Neural cell (in vitro differentiated cells): ENCODE measurements at regions not wholly inside any gene's neighbourhood (a gene's known extent, or its start where the extent isn't known, plus 50 kb on each side); places are given as distances from the start of the nearest gene placed in this dataset.

Experiments used
- H2AFZ ChIP-seq: fragments of 200-600, 300-800 bp; sonication (generic), shearing (Covaris generic); 2 replicates; pipeline ENCODE4 v1.6.0; 2014; ENCODE audit warnings: low read depth, mild to moderate bottlenecking, antibody characterized with exemption, low read length, moderate library complexity
- H3F3A ChIP-seq: fragments of 200-600 bp; shearing (Covaris generic); 2 replicates; pipeline ENCODE4 v1.6.1; 2016; ENCODE audit warnings: mild to moderate bottlenecking, moderate library complexity, mixed read lengths, antibody characterized with exemption, low read length; ENCODE audit not compliant: insufficient read depth, poor library complexity, severe bottlenecking
- H3K27ac ChIP-seq: fragments of 200-600, 300-800 bp; sonication (generic), shearing (Covaris generic); 2 replicates; pipeline ENCODE4 v1.5.1; 2014; ENCODE audit warnings: mild to moderate bottlenecking, low read length, moderate library complexity
- H3K27me3 ChIP-seq: fragments of 300-800, 200-600 bp; sonication (generic), shearing (Covaris generic); 2 replicates; pipeline ENCODE4 v1.6.0; 2014; ENCODE audit warnings: mild to moderate bottlenecking, low read depth, low read length, moderate library complexity; ENCODE audit not compliant: insufficient read depth
- H3K36me3 ChIP-seq: fragments of 300-800, 200-600 bp; sonication (generic), shearing (Covaris generic); 2 replicates; pipeline ENCODE4 v1.5.1; 2014; ENCODE audit warnings: mild to moderate bottlenecking, antibody characterized with exemption, low read length, moderate library complexity; ENCODE audit not compliant: insufficient read depth
- H3K4me2 ChIP-seq: fragments of 300-800, 200-600 bp; sonication (generic), shearing (Covaris generic); 2 replicates; pipeline ENCODE4 v1.6.0; 2014; ENCODE audit warnings: mild to moderate bottlenecking, low read length
- H3K4me3 ChIP-seq: fragments of 300-800, 200-600 bp; sonication (generic), shearing (Covaris generic); 2 replicates; pipeline ENCODE4 v1.5.1; 2014; ENCODE audit warnings: mild to moderate bottlenecking, low read length, moderate library complexity
- H3K79me2 ChIP-seq: fragments of 200-600 bp; shearing (Covaris generic); replicated peaks from 2 replicates; pipeline ENCODE4 v1.6.0; 2014; ENCODE audit warnings: mild to moderate bottlenecking, low read length, moderate library complexity; ENCODE audit not compliant: insufficient read depth
- H3K9ac ChIP-seq: fragments of 300-800, 200-600 bp; sonication (generic), shearing (Covaris generic); 2 replicates; pipeline ENCODE4 v1.6.1; 2016; ENCODE audit warnings: mild to moderate bottlenecking, low read length, mixed read lengths
- H3K9me2 ChIP-seq: fragments of 200-600 bp; shearing (Covaris generic); 2 replicates; pipeline ENCODE4 v1.6.1; 2016; ENCODE audit warnings: mild to moderate bottlenecking, low read length, mixed read lengths; ENCODE audit not compliant: insufficient read depth
- H3K9me3 ChIP-seq: fragments of 200-600, 300-800 bp; sonication (generic), shearing (Covaris generic); 2 replicates; pipeline ENCODE4 v1.6.1; 2016; ENCODE audit warnings: mild to moderate bottlenecking, mixed run types, low read length, moderate library complexity, mixed read lengths
- H4K20me1 ChIP-seq: fragments of 200-600 bp; shearing (Covaris generic); 2 replicates; pipeline ENCODE4 v1.6.1; 2016; ENCODE audit warnings: mild to moderate bottlenecking, mixed run types; ENCODE audit not compliant: insufficient read depth
- EP300 ChIP-seq: fragments of 450-650 bp; conservative IDR thresholded peaks from 2 replicates; pipeline ENCODE4 v1.6.1; 2014; ENCODE audit warnings: antibody characterized with exemption, mild to moderate bottlenecking, moderate library complexity; ENCODE audit not compliant: poor library complexity, severe bottlenecking
- EZH2 ChIP-seq: fragments of 200-600, 300-800 bp; shearing (Covaris generic), sonication (generic); IDR thresholded peaks from 2 replicates; pipeline ENCODE4 v1.6.1; 2014; ENCODE audit warnings: antibody characterized with exemption, low read length, borderline replicate concordance, mild to moderate bottlenecking; ENCODE audit not compliant: insufficient read depth, poor library complexity, severe bottlenecking
- MXI1 ChIP-seq: fragments of 450-650 bp; conservative IDR thresholded peaks from 2 replicates; pipeline ENCODE4 v1.6.1; 2014; ENCODE audit warnings: antibody characterized with exemption, mild to moderate bottlenecking; ENCODE audit not compliant: poor library complexity, severe bottlenecking
- POLR2AphosphoS5 ChIP-seq: IDR thresholded peaks from 2 replicates; pipeline ENCODE4 v1.6.1; 2012
- RAD21 ChIP-seq: fragments of 450-650 bp; conservative IDR thresholded peaks from 2 replicates; pipeline ENCODE4 v1.6.1; 2014; ENCODE audit warnings: antibody characterized with exemption, mild to moderate bottlenecking, moderate library complexity
- SMC3 ChIP-seq: fragments of 450-650 bp; conservative IDR thresholded peaks from 2 replicates; pipeline ENCODE4 v1.6.1; 2014; ENCODE audit warnings: antibody characterized with exemption, mild to moderate bottlenecking, moderate library complexity; ENCODE audit not compliant: poor library complexity
- TAF1 ChIP-seq: IDR thresholded peaks from 2 replicates; pipeline ENCODE4 v1.6.1; 2012; ENCODE audit warnings: low read depth
- TF ChIP-seq, protein P1 (sequence below): IDR thresholded peaks from 2 replicates; pipeline ENCODE4 v1.6.1; 2012; ENCODE audit warnings: borderline replicate concordance
- TF ChIP-seq, protein P2 (sequence below): fragments of 450-650 bp; IDR thresholded peaks from 2 replicates; pipeline ENCODE4 v1.5.1; 2014; ENCODE audit warnings: antibody characterized with exemption, mild to moderate bottlenecking, moderate library complexity; ENCODE audit not compliant: poor library complexity, severe bottlenecking

DNA sequence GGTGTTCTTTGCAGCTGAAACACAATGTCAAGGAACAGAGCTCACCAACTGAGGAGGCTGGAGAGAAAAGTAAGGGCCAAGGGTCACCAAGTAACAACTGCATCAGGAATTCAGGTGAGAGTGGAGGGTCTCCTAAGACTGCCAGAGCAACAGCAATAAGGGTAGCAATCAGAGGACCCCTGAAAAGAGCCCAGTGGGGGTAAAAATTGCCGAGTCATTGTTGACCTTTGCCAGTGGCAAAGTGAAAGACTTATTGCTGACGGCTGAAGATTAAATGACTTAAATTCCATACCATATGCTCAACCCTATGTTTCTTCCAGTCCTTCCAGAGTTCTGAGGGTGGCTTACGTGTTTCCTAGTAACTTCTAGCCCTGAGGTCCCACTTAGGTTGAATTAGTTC is 51.9 kb upstream of the ARHGAP42 start:
- Histone ChIP-seq H3K9me2 (no peaks in the 10 kb centered on the region), H3F3A (no peaks in the 10 kb centered on the region), H3K36me3 (no peaks in the 10 kb centered on the region), H3K4me3 (no peak overlapping the region), H3K4me2 (no peak overlapping the region), H4K20me1 (no peaks in the 10 kb centered on the region), H3K9ac (no peak overlapping the region), H3K27ac (no peak overlapping the region), H2AFZ (no peak overlapping the region), H3K9me3 (no peaks in the 10 kb centered on the region), H3K27me3 (no peaks in the 10 kb centered on the region), H3K79me2 (no peaks in the 10 kb centered on the region)
- no peak for TF ChIP-seq TAF1
- TF ChIP-seq, protein P1, sequence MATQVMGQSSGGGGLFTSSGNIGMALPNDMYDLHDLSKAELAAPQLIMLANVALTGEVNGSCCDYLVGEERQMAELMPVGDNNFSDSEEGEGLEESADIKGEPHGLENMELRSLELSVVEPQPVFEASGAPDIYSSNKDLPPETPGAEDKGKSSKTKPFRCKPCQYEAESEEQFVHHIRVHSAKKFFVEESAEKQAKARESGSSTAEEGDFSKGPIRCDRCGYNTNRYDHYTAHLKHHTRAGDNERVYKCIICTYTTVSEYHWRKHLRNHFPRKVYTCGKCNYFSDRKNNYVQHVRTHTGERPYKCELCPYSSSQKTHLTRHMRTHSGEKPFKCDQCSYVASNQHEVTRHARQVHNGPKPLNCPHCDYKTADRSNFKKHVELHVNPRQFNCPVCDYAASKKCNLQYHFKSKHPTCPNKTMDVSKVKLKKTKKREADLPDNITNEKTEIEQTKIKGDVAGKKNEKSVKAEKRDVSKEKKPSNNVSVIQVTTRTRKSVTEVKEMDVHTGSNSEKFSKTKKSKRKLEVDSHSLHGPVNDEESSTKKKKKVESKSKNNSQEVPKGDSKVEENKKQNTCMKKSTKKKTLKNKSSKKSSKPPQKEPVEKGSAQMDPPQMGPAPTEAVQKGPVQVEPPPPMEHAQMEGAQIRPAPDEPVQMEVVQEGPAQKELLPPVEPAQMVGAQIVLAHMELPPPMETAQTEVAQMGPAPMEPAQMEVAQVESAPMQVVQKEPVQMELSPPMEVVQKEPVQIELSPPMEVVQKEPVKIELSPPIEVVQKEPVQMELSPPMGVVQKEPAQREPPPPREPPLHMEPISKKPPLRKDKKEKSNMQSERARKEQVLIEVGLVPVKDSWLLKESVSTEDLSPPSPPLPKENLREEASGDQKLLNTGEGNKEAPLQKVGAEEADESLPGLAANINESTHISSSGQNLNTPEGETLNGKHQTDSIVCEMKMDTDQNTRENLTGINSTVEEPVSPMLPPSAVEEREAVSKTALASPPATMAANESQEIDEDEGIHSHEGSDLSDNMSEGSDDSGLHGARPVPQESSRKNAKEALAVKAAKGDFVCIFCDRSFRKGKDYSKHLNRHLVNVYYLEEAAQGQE = no peak
- no peak for TF ChIP-seq POLR2AphosphoS5
- TF ChIP-seq SMC3 = no peak
- TF ChIP-seq EP300 = no peak
- TF ChIP-seq EZH2 = no peak
- no peak for TF ChIP-seq MXI1
- TF ChIP-seq RAD21 = no peak
- TF ChIP-seq, protein P2, sequence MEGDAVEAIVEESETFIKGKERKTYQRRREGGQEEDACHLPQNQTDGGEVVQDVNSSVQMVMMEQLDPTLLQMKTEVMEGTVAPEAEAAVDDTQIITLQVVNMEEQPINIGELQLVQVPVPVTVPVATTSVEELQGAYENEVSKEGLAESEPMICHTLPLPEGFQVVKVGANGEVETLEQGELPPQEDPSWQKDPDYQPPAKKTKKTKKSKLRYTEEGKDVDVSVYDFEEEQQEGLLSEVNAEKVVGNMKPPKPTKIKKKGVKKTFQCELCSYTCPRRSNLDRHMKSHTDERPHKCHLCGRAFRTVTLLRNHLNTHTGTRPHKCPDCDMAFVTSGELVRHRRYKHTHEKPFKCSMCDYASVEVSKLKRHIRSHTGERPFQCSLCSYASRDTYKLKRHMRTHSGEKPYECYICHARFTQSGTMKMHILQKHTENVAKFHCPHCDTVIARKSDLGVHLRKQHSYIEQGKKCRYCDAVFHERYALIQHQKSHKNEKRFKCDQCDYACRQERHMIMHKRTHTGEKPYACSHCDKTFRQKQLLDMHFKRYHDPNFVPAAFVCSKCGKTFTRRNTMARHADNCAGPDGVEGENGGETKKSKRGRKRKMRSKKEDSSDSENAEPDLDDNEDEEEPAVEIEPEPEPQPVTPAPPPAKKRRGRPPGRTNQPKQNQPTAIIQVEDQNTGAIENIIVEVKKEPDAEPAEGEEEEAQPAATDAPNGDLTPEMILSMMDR = no peak

DNA sequence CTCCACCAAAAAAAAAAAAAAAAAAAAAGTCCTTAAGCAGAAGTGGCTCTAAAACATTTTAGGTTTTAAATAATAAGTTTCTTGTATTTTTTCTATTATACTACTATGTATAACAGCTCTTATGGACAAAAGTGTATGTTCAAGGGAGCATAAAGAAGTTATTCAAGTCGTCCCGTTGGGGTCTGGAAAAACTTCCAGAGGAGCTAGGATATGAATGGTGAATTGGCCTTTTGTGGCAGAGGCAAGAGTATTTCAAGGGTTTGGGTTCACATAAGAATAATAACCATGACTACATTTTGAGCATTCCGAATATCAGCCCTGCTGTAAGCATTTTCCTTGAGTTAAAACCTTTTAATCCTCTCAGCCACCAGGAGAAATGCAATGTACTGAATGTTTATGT is 50.6 kb upstream of the ARHGAP42 start:
- H3K36me3 ChIP-seq = no peaks in the 10 kb centered on the region
- no peak overlapping the region for H3K4me2 ChIP-seq
- no peaks in the 10 kb centered on the region for H3K9me3 ChIP-seq
- H3K9me2 ChIP-seq = no peaks in the 10 kb centered on the region
- H4K20me1 ChIP-seq = no peaks in the 10 kb centered on the region
- TF ChIP-seq EZH2 (no peak), POLR2AphosphoS5 (no peak), RAD21 (no peak), EP300 (no peak), TAF1 (no peak)
- TF ChIP-seq, protein P2 = no peak
- H3K79me2 ChIP-seq = no peaks in the 10 kb centered on the region
- H3K4me3 ChIP-seq = no peak overlapping the region
- H3K27me3 ChIP-seq = no peaks in the 10 kb centered on the region
- no peaks in the 10 kb centered on the region for H3F3A ChIP-seq
- no peak overlapping the region for H3K9ac ChIP-seq
- H2AFZ ChIP-seq = no peak overlapping the region
- no peak overlapping the region for H3K27ac ChIP-seq
